OCI-LY1 (cell line): ENCODE measurements at regions not wholly inside any gene's neighbourhood (a gene's known extent, or its start where the extent isn't known, plus 50 kb on each side); places are given as distances from the start of the nearest gene placed in this dataset.

Experiments
- EZH2 ChIP-seq: fragments of 200-600 bp; sonication (generic), shearing (Covaris generic); IDR thresholded peaks from 2 replicates; pipeline ENCODE4 v1.8.0; 2017; ENCODE audit warnings: borderline replicate concordance, mixed run types, mild to moderate bottlenecking, antibody characterized with exemption, low read length, moderate library complexity, mixed read lengths
- TF ChIP-seq, protein P1 (sequence below): fragments of 200-600 bp; sonication (generic), shearing (Covaris generic); IDR thresholded peaks from 2 replicates; pipeline ENCODE4 v1.5.1; 2017; ENCODE audit warnings: mild to moderate bottlenecking, antibody characterized with exemption, low read length, moderate library complexity, mixed read lengths

DNA sequence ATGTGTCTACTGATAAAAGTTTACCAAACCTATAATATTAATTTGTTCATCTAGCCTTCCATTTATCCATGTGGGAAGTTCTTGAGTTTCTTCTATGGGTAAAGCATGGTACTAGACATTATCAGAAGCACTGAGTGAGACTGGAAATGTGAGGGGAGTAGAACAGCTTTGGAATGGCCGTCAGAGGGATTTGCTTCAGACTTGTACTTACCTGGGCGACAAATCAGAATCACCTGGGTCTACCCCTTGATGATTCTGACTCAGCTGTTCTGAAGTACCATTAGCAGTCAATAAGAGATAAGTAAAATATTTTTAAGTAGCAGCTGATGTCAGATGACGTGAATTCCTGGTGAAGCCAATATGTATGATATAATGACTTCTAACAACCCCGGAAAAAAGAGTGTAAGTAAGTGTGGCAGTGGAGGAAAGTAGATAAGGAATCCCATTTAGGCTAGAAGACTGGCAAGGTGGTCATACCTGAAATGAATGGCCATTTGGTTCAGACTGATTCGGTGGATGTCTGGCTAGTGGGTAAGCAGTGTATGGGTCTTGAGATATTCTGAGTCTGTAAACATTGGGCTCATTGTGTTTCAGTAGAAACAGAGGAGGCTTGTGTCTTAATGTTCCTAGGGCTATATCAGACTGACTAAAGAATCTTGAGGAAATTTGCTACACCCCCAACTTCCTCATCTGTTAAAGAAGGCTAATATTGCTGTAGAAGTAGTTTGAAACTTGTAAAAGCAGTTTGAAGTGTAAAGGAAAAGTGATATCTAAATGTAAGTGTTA lies 409.2 kb downstream of the NKX6-1 start:
- TF ChIP-seq, protein P1, sequence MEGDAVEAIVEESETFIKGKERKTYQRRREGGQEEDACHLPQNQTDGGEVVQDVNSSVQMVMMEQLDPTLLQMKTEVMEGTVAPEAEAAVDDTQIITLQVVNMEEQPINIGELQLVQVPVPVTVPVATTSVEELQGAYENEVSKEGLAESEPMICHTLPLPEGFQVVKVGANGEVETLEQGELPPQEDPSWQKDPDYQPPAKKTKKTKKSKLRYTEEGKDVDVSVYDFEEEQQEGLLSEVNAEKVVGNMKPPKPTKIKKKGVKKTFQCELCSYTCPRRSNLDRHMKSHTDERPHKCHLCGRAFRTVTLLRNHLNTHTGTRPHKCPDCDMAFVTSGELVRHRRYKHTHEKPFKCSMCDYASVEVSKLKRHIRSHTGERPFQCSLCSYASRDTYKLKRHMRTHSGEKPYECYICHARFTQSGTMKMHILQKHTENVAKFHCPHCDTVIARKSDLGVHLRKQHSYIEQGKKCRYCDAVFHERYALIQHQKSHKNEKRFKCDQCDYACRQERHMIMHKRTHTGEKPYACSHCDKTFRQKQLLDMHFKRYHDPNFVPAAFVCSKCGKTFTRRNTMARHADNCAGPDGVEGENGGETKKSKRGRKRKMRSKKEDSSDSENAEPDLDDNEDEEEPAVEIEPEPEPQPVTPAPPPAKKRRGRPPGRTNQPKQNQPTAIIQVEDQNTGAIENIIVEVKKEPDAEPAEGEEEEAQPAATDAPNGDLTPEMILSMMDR = no peak
- no peak for TF ChIP-seq EZH2
